ENCODE measurements at regions not wholly inside any gene's neighbourhood (a gene's known extent, or its start where the extent isn't known, plus 50 kb on each side); places are given as distances from the start of the nearest gene placed in this dataset.
"Not testable (repeated sequence)": the region's sequence is repeated elsewhere in the genome, so short reads cannot be mapped to it uniquely, and the experiment has no call there.

DNA sequence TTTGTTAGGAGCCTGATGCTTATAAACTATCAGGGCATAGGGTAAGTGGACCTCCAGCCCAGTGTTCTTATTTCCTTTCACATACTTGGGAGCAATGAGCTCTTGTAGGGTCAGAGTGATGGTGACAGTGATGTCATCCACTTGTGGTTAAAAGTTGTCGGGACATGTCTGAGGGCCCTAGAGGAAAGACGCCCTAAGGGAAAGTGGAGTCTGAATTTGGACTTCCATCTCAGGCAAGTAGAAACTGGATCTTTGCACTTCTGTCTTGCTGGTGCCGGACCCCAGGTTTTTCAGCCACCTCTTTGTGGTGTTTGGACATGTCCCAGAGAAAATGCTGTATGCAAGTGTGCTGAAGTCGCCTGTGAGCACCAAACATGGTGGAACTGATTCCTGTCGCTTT lies 900.5 kb downstream of the C6orf118 start:
- no peak for DNase-seq (ENCODE audit: low read depth in 1 of 2, low spot score in 1 of 2)

DNA sequence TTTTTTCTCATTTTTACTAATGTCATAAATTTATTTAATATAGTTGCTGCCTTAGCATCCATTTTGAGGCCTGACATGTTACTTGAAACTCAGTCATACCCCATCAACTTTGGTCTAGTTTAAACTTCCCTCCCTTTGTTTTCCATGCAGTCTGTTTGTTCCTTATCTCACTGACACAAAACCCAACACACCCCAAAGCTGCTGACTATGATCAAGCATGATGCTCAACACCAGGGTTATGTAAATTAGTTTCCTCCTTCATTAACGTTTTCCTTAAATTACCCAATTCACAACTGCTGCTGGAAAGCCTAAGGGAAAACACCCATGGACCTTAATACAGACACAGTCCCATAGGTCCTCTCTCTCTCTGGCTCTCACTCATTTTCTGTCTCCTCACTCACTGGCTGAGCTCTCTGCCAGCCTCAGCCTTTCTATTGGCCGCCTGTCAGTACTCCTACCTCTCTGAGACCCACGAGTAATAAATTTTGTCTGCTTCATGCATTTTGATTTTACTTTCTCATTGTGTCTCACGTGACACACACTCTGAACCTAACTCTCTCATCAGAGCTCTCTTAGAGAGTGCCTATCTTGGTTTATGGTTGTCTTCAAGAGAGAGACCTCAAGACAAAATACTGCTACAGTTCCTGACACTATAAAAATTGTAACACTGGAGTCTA lies 904.5 kb downstream of the C6orf118 start:
- DNase-seq (ENCODE audit: low read depth in 1 of 2, low spot score in 1 of 2) = no peak

- DNase-seq (ENCODE audit: low read depth in 1 of 2, low spot score in 1 of 2) = no peak
Observed at GRCh38 chr6:164401871-164402270, 907.5 kb downstream of the C6orf118 start.

GRCh38 chr6:164398647-164399046 lies 910.8 kb downstream of the C6orf118 start:
- DNase-seq (ENCODE audit: low read depth in 1 of 2, low spot score in 1 of 2) = no peak

DNA sequence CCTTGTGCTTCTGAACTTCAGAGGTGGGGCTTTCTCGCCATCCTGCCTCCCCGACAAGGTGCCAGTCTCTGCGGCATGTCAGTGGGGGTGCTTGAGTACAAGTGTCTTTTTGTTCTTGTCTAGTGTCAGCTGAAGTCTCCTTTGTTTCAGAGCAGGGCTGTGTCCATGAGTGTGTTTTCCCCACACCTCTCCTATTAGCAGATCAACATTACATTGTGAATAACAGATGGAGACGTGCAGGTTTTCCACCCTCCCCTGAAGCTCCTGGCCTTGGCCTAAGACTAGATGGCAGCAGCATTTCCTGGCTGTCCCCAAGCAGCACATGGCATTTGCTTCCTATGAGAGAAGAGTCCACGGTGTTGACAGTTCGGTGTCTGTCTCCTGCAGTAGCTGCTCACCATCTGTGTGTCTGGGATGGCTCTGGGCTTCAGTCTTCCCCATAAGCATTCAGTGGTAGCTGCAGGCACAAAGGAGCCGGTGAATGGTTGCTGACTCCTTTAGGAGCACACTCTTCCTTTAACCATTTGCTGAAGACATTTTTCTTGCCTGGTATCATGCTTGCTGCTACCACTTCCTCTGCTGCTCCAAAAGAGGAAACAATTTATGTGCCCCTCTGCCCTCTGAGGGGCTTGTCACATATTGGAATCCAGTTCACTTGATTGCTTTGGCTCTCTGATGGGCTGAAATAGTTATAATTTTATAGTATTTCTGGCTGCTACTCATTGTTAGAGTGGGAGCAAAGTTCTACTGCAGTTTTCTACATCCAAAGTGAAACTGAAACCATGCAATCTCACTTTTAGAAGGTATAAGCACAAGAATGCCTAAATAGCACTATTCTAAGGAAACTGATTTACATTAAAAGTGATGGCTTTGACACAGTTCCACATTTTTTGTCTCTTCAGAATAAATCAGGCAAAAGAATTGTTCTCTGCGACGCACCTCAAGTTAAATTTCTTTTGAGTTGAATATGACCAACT lies 913.0 kb downstream of the C6orf118 start:
- DNase-seq (ENCODE audit: low read depth in 1 of 2, low spot score in 1 of 2) = no peak

- DNase-seq (ENCODE audit: low read depth in 1 of 2, low spot score in 1 of 2) = no peak
Observed at GRCh38 chr6:164379795-164380194, 929.6 kb downstream of the C6orf118 start.

GRCh38 chr6:164378330-164378729 lies 931.1 kb downstream of the C6orf118 start:
- no peak for DNase-seq (ENCODE audit: low read depth in 1 of 2, low spot score in 1 of 2)

- DNase-seq (ENCODE audit: low read depth in 1 of 2, low spot score in 1 of 2) = no peak
Observed at GRCh38 chr6:164377348-164377918, 932.0 kb downstream of the C6orf118 start.

GRCh38 chr6:164370773-164371172 lies 938.6 kb downstream of the C6orf118 start:
- DNase-seq (ENCODE audit: low read depth in 1 of 2, low spot score in 1 of 2) = no peak

DNA sequence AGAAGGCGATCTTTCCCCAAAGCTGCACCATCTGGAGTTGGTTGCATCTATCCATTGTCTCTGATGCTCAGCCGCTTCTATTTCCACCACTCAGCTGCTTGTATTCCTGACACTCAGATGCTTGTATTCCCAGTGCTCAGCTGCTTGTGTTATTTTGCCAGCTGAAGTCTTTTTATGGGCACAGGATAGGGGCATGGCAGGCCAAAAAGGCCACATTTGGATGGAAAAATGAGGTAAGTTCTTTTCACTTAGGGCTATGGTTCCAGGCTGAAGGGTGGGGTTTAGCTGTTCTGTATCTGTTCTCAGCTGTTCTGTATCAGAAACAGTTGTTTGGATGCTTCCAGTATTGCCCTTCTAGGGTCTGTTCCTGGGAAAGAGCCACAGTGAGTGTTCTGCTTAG lies 944.9 kb downstream of the QKI start:
- DNase-seq (ENCODE audit: low read depth in 1 of 2, low spot score in 1 of 2) = no peak

GRCh38 chr6:164359036-164359435 lies 944.5 kb downstream of the QKI start:
- DNase-seq (ENCODE audit: low read depth in 1 of 2, low spot score in 1 of 2) = no peak

GRCh38 chr6:164356814-164357213 lies 942.3 kb downstream of the QKI start:
- DNase-seq (ENCODE audit: low read depth in 1 of 2, low spot score in 1 of 2) = no peak

DNA sequence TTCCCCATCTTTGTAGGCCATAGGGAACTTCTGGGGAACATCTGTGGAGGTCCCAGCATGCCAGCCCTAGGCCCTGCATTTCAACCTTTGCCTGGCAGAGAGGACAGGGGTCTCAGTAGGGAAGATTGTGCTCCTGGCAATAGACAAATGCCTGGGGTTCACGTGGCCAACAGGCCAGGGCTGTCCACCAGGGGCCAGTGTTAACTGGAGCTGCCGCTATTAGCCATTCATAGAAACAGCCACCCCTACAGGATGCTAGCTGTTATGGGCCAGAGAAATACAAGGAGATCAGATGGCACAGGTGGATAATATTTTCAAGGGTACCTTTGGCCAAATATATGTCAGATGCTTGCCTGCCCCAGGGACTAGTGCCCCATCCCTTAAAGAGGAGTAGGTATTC lies 932.9 kb downstream of the QKI start:
- DNase-seq (ENCODE audit: low read depth in 1 of 2, low spot score in 1 of 2) = no peak

GRCh38 chr6:164346631-164347030 lies 932.1 kb downstream of the QKI start:
- no peak for DNase-seq (ENCODE audit: low read depth in 1 of 2, low spot score in 1 of 2)

DNA sequence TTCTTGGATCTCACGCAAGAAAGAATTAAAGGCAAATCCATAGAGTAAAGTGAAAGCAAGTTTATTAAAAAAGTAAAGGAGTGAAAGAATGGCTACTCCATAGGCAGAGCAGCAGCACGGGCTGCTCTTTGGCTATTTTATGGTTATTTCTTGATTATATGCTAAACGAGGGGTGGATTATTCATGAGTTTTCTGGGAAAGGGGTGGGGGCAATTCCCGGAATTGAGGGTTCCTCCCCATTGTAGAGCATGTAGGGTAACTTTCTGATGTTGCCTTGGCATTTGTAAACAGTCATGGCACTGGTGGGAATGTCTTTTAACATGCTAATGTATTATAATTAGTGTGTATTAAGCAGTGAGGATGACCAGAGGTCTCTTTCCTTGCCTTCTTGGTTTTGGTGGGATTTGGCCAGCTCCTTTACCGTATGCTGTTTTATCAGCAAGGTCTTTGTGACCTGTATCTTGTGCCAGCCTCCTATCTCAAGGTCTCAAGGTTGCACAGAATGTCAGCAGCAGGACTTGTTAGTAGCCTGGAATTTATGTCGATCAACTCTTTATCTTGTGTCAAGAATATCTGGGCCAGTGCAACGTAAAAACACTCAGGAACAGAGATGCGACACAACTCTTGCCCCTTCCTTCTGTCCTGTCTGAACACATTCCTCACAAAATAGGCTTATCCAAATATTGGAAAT lies 931.4 kb downstream of the QKI start:
- DNase-seq (ENCODE audit: low read depth in 1 of 2, low spot score in 1 of 2) = no peak

GRCh38 chr6:164345327-164345726 lies 930.8 kb downstream of the QKI start:
- no peak for DNase-seq (ENCODE audit: low read depth in 1 of 2, low spot score in 1 of 2)

- no peak for DNase-seq (ENCODE audit: low read depth in 1 of 2, low spot score in 1 of 2)
Observed at GRCh38 chr6:164344801-164345291, 930.3 kb downstream of the QKI start.

- not testable (repeated sequence) for DNase-seq (ENCODE audit: low read depth in 1 of 2, low spot score in 1 of 2)
Observed at GRCh38 chr6:164339442-164339841, 924.9 kb downstream of the QKI start.

GRCh38 chr6:164337925-164338397 lies 923.4 kb downstream of the QKI start:
- no peak for DNase-seq (ENCODE audit: low read depth in 1 of 2, low spot score in 1 of 2)

DNA sequence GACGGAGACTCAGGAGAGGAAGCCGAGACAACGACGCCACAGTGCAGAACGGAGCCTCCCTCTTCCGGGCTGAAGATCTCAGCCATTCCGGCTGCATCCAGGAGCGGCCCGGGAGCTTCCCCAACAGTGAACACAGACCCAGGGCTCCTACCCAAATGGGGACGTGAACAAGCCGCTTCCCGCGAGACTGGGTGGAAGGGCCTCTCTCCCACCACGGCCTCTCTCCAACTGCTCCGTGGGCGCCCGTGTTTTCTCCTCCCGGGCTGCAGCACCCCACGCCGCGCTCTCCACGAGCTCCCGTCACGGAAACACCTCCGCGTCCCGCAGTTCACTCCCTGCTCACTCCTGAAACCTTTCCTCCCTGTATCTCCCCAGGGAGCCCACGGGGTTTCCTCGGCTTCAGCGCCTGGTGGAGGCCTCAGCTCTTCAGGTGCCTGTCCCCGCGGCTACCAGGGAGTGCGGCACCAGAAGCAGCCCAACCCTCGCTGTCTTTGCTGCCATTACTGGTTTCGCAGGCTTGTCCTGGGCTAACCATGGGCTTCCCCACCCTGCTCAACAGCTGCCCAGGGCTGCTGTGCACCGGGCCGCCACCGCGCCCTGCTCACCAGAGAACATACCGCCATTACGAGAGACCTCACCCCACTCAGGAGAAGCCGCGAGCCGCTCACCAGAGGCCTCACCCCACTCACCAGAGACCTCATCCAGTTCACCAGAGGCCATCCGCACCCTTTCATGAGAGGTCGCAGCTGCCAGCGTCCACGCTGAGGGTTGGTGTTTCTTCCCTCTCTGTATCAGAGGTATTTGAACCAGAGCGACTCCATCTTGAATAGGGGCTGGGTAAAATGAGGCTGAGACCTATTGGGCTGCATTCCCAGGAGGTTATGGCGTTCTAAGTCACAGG lies 922.8 kb downstream of the QKI start:
- DNase-seq (ENCODE audit: low read depth in 1 of 2, low spot score in 1 of 2) = no peak
